Keratinocyte (primary cell): ENCODE measurements at regions not wholly inside any gene's neighbourhood (a gene's known extent, or its start where the extent isn't known, plus 50 kb on each side); places are given as distances from the start of the nearest gene placed in this dataset.

Source experiments
- DNase-seq: peaks from one replicate; pipeline ENCODE4 v3.0.0-alpha.2; 2011; ENCODE audit warnings: low read depth, missing footprints, low spot score
- FAIRE-seq: peaks from 2 replicates; lab custom pipeline; 2011; peaks lifted over from hg19 to GRCh38; lab: Jason Lieb, UNC
- H2AFZ ChIP-seq: 2 replicates; pipeline ENCODE4 v1.6.0; 2012; ENCODE audit warnings: low read length, control low read depth, inconsistent platforms; ENCODE audit not compliant: control insufficient read depth
- H3K27ac ChIP-seq: 2 replicates; pipeline ENCODE4 v1.5.1; 2011; ENCODE audit warnings: low read length; ENCODE audit not compliant: control insufficient read depth, insufficient read depth
- H3K27me3 ChIP-seq: 3 replicates; pipeline ENCODE4 v1.6.0; 2011; ENCODE audit warnings: low read length; ENCODE audit not compliant: control insufficient read depth, insufficient read depth; ENCODE audit errors: extremely low read depth
- H3K36me3 ChIP-seq, 2 experiments: 2 replicates in 1 of 2; 3 replicates in 1 of 2; pipeline ENCODE4 v1.5.1; 2011; ENCODE audit warnings: low read length in 2 of 2, mild to moderate bottlenecking in 1 of 2; ENCODE audit not compliant: control insufficient read depth in 2 of 2, insufficient read depth in 2 of 2; ENCODE audit errors: extremely low read depth in 1 of 2
- H3K4me1 ChIP-seq: 3 replicates; pipeline ENCODE4 v1.5.1; 2011; ENCODE audit warnings: low read length; ENCODE audit not compliant: control insufficient read depth, insufficient read depth; ENCODE audit errors: extremely low read depth
- H3K4me2 ChIP-seq: 3 replicates; pipeline ENCODE4 v1.6.0; 2011; ENCODE audit warnings: low read depth, low read length; ENCODE audit not compliant: control insufficient read depth, insufficient read depth; ENCODE audit errors: extremely low read depth
- H3K4me3 ChIP-seq, 3 experiments: fragments of 200-600 bp in 1 of 3; sonication (generic) in 1 of 3; 2 replicates in 2 of 3; 3 replicates in 1 of 3; pipeline ENCODE4 v1.5.1; 2011 to 2016; ENCODE audit warnings: low read length in 3 of 3, mild to moderate bottlenecking in 3 of 3, control low read depth in 2 of 3, inconsistent platforms in 1 of 3, low read depth in 1 of 3, mixed read lengths in 1 of 3, mixed run types in 1 of 3, moderate library complexity in 1 of 3; ENCODE audit not compliant: control insufficient read depth in 2 of 3, insufficient read depth in 2 of 3; ENCODE audit errors: extremely low read depth in 1 of 3
- H3K79me2 ChIP-seq: 2 replicates; pipeline ENCODE4 v1.6.0; 2012; ENCODE audit warnings: low read length; ENCODE audit not compliant: control insufficient read depth, insufficient read depth
- H3K9ac ChIP-seq: 3 replicates; pipeline ENCODE4 v1.6.0; 2011; ENCODE audit warnings: low read length; ENCODE audit not compliant: control insufficient read depth, insufficient read depth; ENCODE audit errors: extremely low read depth
- H3K9me1 ChIP-seq: 3 replicates; pipeline ENCODE4 v1.6.0; 2011; ENCODE audit warnings: low read length; ENCODE audit not compliant: control insufficient read depth, insufficient read depth; ENCODE audit errors: extremely low read depth
- H3K9me3 ChIP-seq: 2 replicates; pipeline ENCODE4 v1.5.1; 2012; ENCODE audit warnings: low read depth, low read length; ENCODE audit not compliant: control insufficient read depth
- H4K20me1 ChIP-seq: 3 replicates; pipeline ENCODE4 v1.6.0; 2011; ENCODE audit warnings: low read length; ENCODE audit not compliant: control insufficient read depth, insufficient read depth; ENCODE audit errors: extremely low read depth
- CTCF ChIP-seq, 3 experiments: IDR thresholded peaks in 1 of 3; conservative IDR thresholded peaks in 1 of 3; optimal IDR thresholded peaks in 1 of 3; 2 replicates in 2 of 3; 3 replicates in 1 of 3; pipeline versions ENCODE3 to v1.5.1; 2011; ENCODE audit warnings: low read length in 3 of 3, mild to moderate bottlenecking in 3 of 3, moderate library complexity in 2 of 3, control low read depth in 1 of 3, inconsistent platforms in 1 of 3; ENCODE audit not compliant: insufficient read depth in 2 of 3; ENCODE audit errors: extremely low read depth in 1 of 3
- EZH2 ChIP-seq: IDR thresholded peaks from one replicate; pipeline ENCODE4 v1.6.1; 2012; ENCODE audit warnings: inconsistent platforms, mild to moderate bottlenecking, low read length, moderate library complexity
- dilution Hi-C: fragments of 300-500 bp; cut with MboI; formaldehyde crosslinking; loops from one replicate; pipeline ENCODE4 v1.7.0; 2020; ENCODE audit warnings: low sequenced_read_pairs; ENCODE audit not compliant: extremely low pct_ligation_motif_present

DNA sequence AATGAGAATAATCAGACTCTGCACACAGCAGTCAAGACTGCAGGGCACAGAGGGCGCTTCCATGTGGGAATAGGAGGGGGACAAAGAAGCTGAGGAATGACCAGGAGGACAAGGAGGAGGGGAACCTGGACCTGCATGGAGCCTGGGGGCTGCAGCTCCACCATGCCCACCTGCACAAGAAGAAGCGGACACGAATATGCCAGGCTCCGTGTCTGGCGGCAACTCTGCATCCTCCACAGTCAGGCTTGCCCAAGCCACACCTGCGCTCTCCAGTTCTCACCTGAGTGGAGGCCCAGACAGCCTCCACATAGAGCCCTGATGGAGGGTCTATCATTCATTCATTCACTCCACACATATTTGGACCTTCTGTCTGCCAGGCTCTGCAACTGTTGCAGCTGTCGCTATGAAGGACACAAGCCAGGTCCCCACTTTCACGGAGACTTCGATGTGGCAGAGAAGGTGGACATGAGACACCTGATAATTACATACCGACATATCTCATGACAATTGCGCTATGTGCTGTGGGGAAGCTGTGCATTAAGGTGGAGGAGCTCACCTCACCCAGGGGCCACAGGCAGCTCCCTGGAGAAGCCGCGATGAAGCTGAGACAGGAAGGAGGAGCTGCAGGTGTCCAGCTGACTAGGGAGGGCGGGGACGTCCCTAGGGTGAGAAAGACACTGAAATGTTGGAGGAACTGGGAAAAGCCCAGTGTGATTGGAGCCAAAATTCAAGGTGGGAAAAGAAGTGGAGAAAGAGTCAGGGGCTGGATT, 159.2 kb downstream of the INHBB start:
- no peak for TF ChIP-seq EZH2
- no peak for TF ChIP-seq CTCF (optimal IDR thresholded peaks at IDR 0.05 in 1 of 3, IDR thresholded peaks at IDR 0.05 in 1 of 3, conservative IDR thresholded peaks at IDR 0.05 in 1 of 3; ENCODE audit: extremely low read depth in 1 of 3, insufficient read depth in 2 of 3, low read length in 3 of 3)
- Histone ChIP-seq H3K9me1 (no peaks in the 10 kb centered on the region), H3K4me2 (no peak overlapping the region), H3K9ac (no peak overlapping the region), H3K27ac (no peak overlapping the region), H3K4me3 (no peak overlapping the region), H3K4me1 (peaks cover 9% of the 10 kb centered on the region), H3K9me3 (no peaks in the 10 kb centered on the region), H3K79me2 (no peaks in the 10 kb centered on the region), H4K20me1 (no peaks in the 10 kb centered on the region), H2AFZ (no peak overlapping the region), H3K36me3 (no peaks in the 10 kb centered on the region), H3K27me3 (peaks cover 3% of the 10 kb centered on the region)
- DNase-seq (no peak), FAIRE-seq (no peak)
- dilution Hi-C loops, result no loop called here

DNA sequence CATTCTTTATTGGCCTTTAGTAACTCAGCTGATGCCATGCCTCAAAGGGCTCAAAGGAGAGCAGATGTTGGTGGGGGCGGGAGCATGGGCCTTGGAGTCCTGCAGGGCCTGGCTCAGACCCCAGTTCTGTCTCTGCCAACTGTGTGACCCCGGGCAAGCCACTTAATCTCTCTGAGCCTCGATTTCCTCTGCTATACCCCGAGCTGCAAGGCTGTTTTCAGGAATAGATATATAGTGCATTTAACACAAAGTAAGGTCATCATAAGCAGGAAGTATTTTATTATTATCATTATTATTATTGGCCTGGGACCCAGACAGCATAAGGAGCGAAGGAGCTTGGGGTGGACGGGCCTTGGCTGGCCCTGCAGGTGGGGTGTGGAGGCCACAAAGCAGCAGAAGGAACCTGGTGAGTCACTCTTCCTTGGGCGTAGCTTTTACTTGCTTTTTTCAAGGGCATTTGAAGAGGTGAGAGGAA, 162.7 kb downstream of the INHBB start:
- no peaks in the 10 kb centered on the region for H3K79me2 ChIP-seq
- no peaks in the 10 kb centered on the region for H3K9me1 ChIP-seq
- no peak overlapping the region for H3K4me3 ChIP-seq
- no peak for TF ChIP-seq EZH2
- TF ChIP-seq CTCF (optimal IDR thresholded peaks at IDR 0.05 in 1 of 3, IDR thresholded peaks at IDR 0.05 in 1 of 3, conservative IDR thresholded peaks at IDR 0.05 in 1 of 3; ENCODE audit: extremely low read depth in 1 of 3, insufficient read depth in 2 of 3, low read length in 3 of 3), result peak in 2 of 3 experiments; percentile 9 to 17
- no peak overlapping the region for H2AFZ ChIP-seq
- peaks cover 9% of the 10 kb centered on the region for H3K4me1 ChIP-seq
- FAIRE-seq (no peak), DNase-seq (peak; percentile 19)
- H4K20me1 ChIP-seq, result no peaks in the 10 kb centered on the region
- H3K36me3 ChIP-seq, result no peaks in the 10 kb centered on the region
- no peak overlapping the region for H3K27ac ChIP-seq
- no peak overlapping the region for H3K9ac ChIP-seq
- dilution Hi-C loops, result no loop called here
- H3K27me3 ChIP-seq, result peaks cover 8% of the 10 kb centered on the region
- peak overlapping the region; percentile 2 for H3K4me2 ChIP-seq
- no peaks in the 10 kb centered on the region for H3K9me3 ChIP-seq
